ENCODE measurements at regions not wholly inside any gene's neighbourhood (a gene's known extent, or its start where the extent isn't known, plus 50 kb on each side); places are given as distances from the start of the nearest gene placed in this dataset.

DNA sequence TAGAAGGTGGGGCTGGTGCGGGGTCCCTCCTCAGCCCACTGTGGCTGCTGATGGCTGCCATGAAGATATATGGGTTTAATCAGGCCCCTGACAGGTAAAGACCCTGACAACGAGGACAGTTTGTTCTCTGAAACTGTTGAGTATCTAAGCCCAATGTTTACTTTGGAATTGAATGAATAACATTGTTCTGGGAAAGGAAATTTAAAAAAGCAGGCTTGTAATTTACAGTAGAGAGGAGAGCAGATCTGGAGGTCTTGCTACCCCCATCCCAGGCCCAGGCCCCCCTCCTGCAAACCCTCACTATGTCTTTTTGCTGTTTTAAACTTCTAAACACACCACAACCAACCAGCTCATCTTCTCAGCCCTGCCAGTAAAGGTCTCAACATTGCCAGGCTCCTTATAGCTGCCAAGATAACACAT, 171.3 kb downstream of the CDC5L start:
- no peaks in the 10 kb centered on the region for H3K9me3 Mint-ChIP-seq (ENCODE audit: low read depth)
- H3K4me1 Mint-ChIP-seq = peaks cover 1% of the 10 kb centered on the region

DNA sequence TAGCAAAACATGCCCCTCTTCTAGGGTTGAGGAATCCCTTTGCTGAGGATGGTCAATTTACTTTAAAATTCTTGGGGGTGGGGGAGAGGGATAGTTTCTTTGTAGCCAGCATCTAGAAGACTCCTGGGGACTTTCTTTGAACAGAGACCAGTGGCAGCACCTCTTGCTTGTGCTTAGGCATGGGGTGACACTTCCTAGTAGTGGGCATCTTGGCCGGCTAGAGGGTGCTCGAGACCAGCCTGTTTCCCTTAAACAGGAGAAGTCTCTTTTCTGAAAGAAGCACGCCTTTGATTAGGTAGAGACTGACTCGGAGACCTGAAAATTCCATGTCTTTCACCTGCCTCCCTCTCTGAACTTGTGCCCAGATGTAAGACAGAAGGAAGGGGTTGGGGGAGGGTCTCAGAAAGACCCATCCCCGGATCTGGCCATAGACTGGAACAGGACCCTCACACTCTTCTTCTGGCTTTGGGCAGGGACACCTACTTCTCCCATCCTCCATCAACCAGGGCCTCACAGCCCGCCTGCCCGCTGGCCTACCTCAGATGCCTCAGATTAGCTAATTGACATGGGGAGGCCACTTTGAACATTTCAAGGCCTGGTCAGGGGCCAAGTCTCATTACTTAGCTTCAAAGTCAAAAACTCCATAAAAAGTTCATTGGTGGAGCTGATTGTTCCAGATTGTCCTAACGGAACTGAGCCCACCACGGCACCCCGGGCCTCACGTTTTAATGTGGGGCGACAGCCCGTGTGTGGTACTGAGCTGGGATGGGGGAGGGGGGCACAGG, 172.2 kb downstream of the CDC5L start:
- no peak for ATAC-seq
- Mint-ChIP-seq H3K36me3 (no peaks in the 10 kb centered on the region), H3K4me3 (no peak overlapping the region), H3K27me3 (peaks cover 33% of the 10 kb centered on the region), H3K27ac (no peak overlapping the region), H3K4me1 (peaks cover 1% of the 10 kb centered on the region), H3K9me3 (ENCODE audit: low read depth) (no peaks in the 10 kb centered on the region)
- CTCF ChIA-PET = no interaction called here
- no peak for DNase-seq

More for the DNA sequence above, 171.3 kb downstream of the CDC5L start:
- peaks cover 33% of the 10 kb centered on the region for H3K27me3 Mint-ChIP-seq
- DNase-seq (no peak), ATAC-seq (no peak)
- H3K27ac Mint-ChIP-seq = no peak overlapping the region
- no peak overlapping the region for H3K4me3 Mint-ChIP-seq
- CTCF ChIA-PET = no interaction called here
- H3K36me3 Mint-ChIP-seq = no peaks in the 10 kb centered on the region

DNA sequence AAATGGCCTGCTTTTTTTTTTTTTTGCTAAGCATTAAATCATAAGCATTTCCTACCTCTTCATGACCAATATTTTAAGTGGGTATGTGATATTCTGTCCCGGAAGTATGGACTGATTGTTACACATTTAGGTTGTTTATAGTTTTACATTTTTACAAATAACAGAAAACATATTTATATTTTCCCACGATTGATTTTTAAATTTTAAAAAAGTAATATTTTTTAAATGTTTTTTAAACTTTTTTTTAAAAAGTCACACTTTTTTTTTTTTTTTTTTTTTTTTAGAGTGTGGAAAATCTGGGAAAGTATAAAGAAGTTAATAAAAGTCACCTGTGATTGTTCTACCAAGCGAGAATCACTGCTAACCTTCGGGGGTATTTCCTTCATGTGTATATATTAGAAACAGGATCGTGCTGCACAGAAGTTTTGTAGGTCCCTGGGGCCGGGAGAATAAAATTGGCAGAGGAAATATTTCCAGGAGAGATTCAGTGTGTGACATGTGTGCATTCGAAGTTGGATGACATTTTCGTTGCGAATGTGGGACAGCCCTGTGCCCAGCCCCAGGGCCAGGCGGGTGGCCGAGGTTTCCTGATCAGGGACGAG, 173.1 kb downstream of the CDC5L start:
- H3K4me1 Mint-ChIP-seq = peaks cover 1% of the 10 kb centered on the region
- no peaks in the 10 kb centered on the region for H3K9me3 Mint-ChIP-seq (ENCODE audit: low read depth)
- CTCF ChIA-PET = no interaction called here
- no peak for ATAC-seq
- peaks cover 33% of the 10 kb centered on the region for H3K27me3 Mint-ChIP-seq
- no peaks in the 10 kb centered on the region for H3K36me3 Mint-ChIP-seq
- no peak overlapping the region for H3K4me3 Mint-ChIP-seq
- no peak for DNase-seq
- H3K27ac Mint-ChIP-seq = no peak overlapping the region

DNA sequence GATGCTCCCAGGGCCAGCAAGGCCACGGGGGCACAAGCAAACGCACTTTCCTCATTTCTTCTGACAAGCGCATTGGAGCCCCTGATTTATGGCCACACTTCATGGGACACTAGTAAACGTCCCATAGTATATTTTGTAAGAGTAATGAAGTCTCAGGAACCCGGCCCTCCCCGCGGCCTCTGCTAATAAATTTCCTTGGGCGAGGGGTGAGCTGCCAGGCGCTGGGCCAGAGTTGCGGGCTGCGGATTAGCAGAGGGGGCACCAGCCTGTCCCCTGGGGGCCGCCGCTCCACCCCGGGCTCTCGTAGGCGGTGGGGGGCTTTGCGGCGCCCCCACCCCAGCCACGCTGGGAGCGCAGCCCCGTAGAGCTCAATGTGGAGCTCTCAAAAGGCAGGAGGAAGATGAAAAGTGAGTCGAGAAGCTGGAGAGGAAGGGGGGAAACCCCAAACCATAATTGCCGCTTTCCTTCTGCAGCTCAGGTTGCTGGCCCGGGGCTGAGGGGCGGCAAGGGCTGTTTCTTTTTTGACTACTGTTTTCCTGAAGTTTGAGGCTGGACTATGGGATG, 173.6 kb downstream of the CDC5L start:
- Mint-ChIP-seq H3K4me3 (no peak overlapping the region), H3K27me3 (peaks cover 33% of the 10 kb centered on the region), H3K36me3 (no peaks in the 10 kb centered on the region), H3K4me1 (peaks cover 1% of the 10 kb centered on the region), H3K27ac (no peak overlapping the region), H3K9me3 (ENCODE audit: low read depth) (no peaks in the 10 kb centered on the region)
- ATAC-seq (no peak), DNase-seq (no peak)
- CTCF ChIA-PET = interaction anchor here (1.5 kb wide), 1 partner anchor 85 kb away, joined by 8 read pairs; no protein-coding TSS in a partner anchor

DNA sequence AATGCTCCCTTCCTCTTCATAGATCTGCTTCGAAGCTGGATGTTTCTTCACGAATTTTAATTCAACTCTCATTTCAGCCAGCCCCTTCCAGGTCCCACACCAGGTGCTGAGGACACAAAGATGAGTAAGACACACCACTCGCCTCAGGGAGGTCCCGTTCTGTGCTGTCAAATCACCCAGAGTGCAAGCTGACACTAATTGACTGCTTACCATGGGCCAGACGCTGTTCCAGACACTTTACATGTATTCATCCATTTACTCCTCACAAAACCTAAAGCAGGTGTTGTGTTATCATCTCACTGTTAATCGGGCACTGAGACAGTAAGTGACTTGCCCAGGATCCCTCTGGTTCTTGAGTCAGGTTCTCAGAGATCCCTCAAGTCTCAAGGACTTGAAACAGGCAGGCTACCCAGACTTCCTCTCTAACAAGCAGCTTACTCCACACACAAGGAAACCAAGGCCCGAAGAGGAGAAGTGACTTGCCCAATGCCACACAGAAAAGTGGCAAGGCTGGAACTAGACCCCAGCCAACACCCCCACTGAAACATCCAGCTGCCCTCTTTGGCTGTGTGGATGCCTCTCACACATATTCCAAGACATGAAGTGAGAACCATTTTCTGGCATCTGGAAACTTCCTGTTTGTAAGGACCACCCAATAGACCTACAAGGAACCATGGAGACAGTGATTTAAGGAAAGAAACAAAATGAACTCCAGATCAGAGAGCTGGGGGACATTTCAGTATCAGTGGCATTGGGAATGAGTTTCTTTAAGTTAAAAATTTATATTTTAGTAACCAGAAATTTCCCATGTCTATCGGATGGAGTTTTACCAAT, 174.5 kb downstream of the CDC5L start:
- Mint-ChIP-seq H3K27ac (no peak overlapping the region), H3K4me3 (no peak overlapping the region), H3K4me1 (peaks cover 1% of the 10 kb centered on the region), H3K9me3 (ENCODE audit: low read depth) (no peaks in the 10 kb centered on the region), H3K27me3 (peaks cover 33% of the 10 kb centered on the region), H3K36me3 (no peaks in the 10 kb centered on the region)
- CTCF ChIA-PET = interaction anchor here (1.5 kb wide), 1 partner anchor 86 kb away, joined by 8 read pairs; no protein-coding TSS in a partner anchor
- ATAC-seq = no peak
- peak; percentile 16 for DNase-seq

DNA sequence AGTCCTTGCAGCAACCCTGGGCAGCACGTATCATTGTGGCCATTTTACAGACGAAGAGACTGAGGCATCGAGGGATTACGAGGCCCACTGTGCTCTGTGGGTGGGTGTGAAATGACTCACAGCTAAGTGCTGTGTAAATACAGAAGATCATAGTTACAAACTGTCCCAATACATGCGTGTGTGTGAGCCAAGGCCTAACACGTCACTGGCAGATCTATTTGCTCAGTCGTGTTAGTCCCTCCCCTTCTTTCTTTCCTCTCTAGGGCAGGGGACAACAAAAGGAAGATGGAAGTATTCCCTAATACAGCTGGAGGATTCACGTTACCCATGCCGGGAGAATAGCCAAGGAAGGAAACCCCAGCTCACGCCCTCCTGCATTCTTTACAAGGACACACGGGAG, 175.9 kb downstream of the CDC5L start:
- no peak for ATAC-seq
- CTCF ChIA-PET = no interaction called here
- no peaks in the 10 kb centered on the region for H3K36me3 Mint-ChIP-seq

DNA sequence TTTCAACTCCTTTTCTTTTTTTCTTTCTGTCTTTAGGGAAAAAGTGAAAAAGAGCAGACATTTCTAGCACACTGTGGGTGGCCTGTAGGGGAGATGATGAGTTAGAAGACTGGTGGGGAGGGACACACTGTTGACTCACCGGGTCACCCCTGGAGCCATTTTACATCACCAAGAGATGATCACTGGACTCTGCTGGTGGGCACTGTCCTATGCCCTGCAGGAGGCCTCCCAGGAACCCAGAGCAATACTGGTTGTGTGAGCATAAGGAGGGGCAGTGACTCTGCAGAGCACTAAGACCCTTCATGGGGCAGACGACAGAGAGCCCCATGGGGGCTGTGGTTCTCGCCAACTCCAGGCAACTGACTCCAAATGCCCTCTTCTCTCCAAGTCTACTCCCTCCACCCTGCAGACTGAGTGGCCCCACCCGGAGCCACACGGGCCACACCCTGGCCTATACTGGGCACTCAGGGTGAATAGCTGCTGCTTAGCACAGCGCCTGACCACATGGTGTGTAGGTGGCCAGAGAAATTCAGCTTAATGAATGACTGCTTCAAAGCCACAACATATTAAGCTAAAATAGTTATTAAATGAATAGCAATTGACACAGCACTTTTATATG, 177.5 kb downstream of the CDC5L start:
- ATAC-seq (no peak), DNase-seq (peak; percentile 32)
- Mint-ChIP-seq H3K9me3 (ENCODE audit: low read depth) (no peaks in the 10 kb centered on the region), H3K4me3 (no peak overlapping the region), H3K36me3 (no peaks in the 10 kb centered on the region), H3K27me3 (peaks cover 21% of the 10 kb centered on the region), H3K4me1 (peaks cover 1% of the 10 kb centered on the region), H3K27ac (no peak overlapping the region)
- CTCF ChIA-PET = no interaction called here

More for the DNA sequence above, 175.9 kb downstream of the CDC5L start:
- Mint-ChIP-seq H3K9me3 (ENCODE audit: low read depth) (no peaks in the 10 kb centered on the region), H3K4me1 (peaks cover 1% of the 10 kb centered on the region), H3K27ac (no peak overlapping the region), H3K27me3 (peaks cover 30% of the 10 kb centered on the region), H3K4me3 (no peak overlapping the region)
- peak; percentile 33 for DNase-seq

DNA sequence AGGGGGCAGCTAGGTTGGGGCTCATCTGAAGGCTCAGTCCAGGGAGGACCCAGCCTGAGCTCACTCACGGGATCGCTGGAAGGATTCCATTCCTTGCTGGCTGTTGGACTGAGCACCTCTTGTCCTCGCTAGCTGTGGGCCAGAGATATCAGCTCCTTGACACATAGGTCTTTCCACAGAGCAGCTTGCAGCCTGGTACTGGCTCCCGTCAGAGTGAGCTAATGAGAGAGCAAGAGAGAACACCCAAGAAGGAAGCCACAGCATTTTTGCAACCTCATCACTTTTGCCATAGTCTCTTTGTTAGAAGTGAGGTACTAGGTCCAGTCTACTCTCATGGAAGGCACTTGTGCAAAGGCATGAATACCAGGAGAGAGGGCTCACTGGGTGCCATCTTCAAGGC, 179.9 kb downstream of the CDC5L start:
- Mint-ChIP-seq H3K36me3 (no peaks in the 10 kb centered on the region), H3K4me3 (no peak overlapping the region), H3K27ac (no peak overlapping the region), H3K4me1 (peaks cover 1% of the 10 kb centered on the region), H3K9me3 (ENCODE audit: low read depth) (no peaks in the 10 kb centered on the region), H3K27me3 (peaks cover 13% of the 10 kb centered on the region)
- CTCF ChIA-PET = interaction anchor here (2.1 kb wide), 1 partner anchor 92 kb away, joined by 14 read pairs; no protein-coding TSS in a partner anchor
- no peak for DNase-seq
- ATAC-seq = no peak

DNA sequence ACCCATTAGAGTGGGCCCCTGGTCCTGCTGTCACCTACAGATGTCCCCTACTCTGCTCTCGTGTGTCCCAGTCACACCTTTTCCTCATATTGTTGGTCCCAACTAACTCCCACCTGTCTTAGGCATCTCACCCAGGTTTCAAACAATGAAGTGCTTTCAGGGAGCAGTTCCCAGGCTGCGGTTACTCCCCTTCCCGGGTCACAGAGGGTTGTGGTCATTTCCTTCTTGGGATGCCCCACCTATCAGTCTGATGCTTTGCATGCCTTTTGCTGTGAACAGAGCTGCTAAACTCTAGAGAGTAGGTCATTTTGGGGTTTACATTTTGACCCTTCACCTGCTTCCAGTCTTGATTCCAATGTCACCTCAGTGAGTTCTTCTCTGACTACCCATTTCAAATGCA, 181.6 kb downstream of the CDC5L start:
- Mint-ChIP-seq H3K4me1 (no peaks in the 10 kb centered on the region), H3K4me3 (no peak overlapping the region), H3K27ac (no peak overlapping the region), H3K27me3 (peaks cover 14% of the 10 kb centered on the region), H3K36me3 (no peaks in the 10 kb centered on the region), H3K9me3 (ENCODE audit: low read depth) (no peaks in the 10 kb centered on the region)
- peak; percentile 27 for DNase-seq
- CTCF ChIA-PET = interaction anchor here (2.1 kb wide), 1 partner anchor 94 kb away, joined by 14 read pairs; no protein-coding TSS in a partner anchor
- no peak for ATAC-seq

DNA sequence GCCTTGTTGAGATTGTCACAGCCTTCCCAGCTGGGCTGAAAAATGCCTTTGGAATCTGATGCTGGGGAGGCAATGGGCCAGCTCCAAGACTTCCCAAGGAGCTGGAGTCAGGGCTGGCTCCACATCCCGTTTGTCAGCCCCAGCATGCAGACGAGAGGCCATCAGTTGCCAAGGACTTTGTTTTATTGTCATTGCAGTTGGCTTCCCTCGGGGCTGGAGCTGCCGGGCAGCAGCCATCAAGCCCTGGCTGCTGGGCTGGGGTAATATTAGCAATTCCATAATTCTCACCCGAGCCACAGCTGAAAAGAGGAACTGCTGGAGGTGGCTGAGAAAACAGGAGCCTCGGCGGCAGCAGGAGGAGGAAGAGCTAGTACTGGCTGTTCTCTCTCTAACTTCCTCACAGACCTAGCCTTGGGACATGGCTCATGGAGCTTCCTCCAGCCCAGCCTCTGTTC, 182.5 kb downstream of the CDC5L start:
- no peak overlapping the region for H3K4me3 Mint-ChIP-seq
- DNase-seq = peak; percentile 11
- H3K27ac Mint-ChIP-seq = no peak overlapping the region
- H3K4me1 Mint-ChIP-seq = no peaks in the 10 kb centered on the region
- ATAC-seq = no peak
- CTCF ChIA-PET = no interaction called here
- H3K9me3 Mint-ChIP-seq (ENCODE audit: low read depth) = no peaks in the 10 kb centered on the region
- peaks cover 17% of the 10 kb centered on the region for H3K27me3 Mint-ChIP-seq
- H3K36me3 Mint-ChIP-seq = no peaks in the 10 kb centered on the region

DNA sequence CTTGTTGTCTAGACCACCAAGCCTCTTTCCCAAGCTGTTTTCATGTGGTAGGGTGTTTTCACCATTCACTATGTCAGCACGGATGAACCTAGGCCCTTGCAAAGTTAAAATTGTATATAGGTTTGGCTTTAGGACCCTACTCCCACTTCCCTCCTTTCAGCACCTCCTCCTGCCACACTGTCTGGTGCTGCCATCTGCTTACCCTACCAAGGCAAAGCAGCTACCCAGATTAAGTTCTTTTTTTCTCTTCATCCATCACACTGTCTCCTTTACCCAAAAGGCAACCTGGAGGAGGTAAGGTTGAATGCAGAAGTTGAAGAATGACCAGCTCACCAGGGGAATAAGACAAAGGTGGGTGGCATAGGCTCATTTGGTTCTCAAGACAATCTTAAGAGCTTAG, 184.0 kb downstream of the CDC5L start:
- H3K36me3 Mint-ChIP-seq = no peaks in the 10 kb centered on the region
- peaks cover 22% of the 10 kb centered on the region for H3K27me3 Mint-ChIP-seq
- no peaks in the 10 kb centered on the region for H3K4me1 Mint-ChIP-seq
- no peak overlapping the region for H3K4me3 Mint-ChIP-seq
- ATAC-seq (no peak), DNase-seq (no peak)
- CTCF ChIA-PET = no interaction called here
- H3K27ac Mint-ChIP-seq = no peak overlapping the region
- no peaks in the 10 kb centered on the region for H3K9me3 Mint-ChIP-seq (ENCODE audit: low read depth)

DNA sequence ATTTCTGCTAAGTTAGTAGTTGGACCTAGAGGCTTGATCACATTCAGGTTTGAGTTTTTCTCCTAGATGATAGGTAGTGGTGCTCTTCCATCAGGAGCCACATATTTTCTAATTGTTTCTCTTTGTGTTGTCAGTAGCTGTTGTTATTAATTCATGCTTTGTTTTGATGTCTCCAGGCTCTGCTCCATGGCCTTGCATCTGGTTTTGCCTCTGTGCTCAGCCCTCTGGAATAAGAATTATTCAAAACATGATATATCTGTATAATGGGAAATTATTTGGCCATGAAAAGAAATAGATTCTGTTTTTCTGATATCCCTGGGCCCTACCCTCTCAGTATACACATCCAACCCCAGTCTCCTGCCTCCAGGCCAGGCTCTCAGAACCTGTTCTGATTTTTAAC, 184.8 kb downstream of the CDC5L start:
- H3K36me3 Mint-ChIP-seq = no peaks in the 10 kb centered on the region
- ATAC-seq (no peak), DNase-seq (no peak)
- H3K27ac Mint-ChIP-seq = no peak overlapping the region
- no peak overlapping the region for H3K4me3 Mint-ChIP-seq
- H3K4me1 Mint-ChIP-seq = no peaks in the 10 kb centered on the region
- peaks cover 23% of the 10 kb centered on the region for H3K27me3 Mint-ChIP-seq
- CTCF ChIA-PET = no interaction called here
- H3K9me3 Mint-ChIP-seq (ENCODE audit: low read depth) = no peaks in the 10 kb centered on the region

DNA sequence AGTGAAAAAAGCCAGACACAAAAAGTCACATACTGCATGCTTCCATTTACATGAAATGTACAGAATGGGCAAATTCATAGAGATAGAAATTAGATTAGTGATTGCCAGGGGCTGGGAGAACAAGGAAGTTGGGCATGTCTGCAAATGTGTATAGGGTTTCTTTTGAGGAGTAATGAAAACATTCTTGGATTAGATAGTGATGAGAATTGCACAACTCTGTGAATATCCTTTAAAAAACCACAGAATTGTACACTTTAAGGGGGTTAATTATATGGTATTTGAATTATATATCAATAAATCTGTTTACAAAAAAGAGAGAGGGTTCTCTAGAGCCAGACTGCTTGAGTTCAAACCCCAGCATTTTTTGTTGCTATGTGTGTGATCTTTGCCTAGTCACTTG, 188.1 kb downstream of the CDC5L start:
- H3K4me3 Mint-ChIP-seq = no peak overlapping the region
- peaks cover 25% of the 10 kb centered on the region for H3K27me3 Mint-ChIP-seq
- H3K36me3 Mint-ChIP-seq = no peaks in the 10 kb centered on the region
- no peak overlapping the region for H3K27ac Mint-ChIP-seq
- H3K9me3 Mint-ChIP-seq (ENCODE audit: low read depth) = no peaks in the 10 kb centered on the region
- no peak for ATAC-seq
- no peak for DNase-seq
- CTCF ChIA-PET = no interaction called here
- no peaks in the 10 kb centered on the region for H3K4me1 Mint-ChIP-seq
